IMR-90 (cell line): ENCODE measurements at regions not wholly inside any gene's neighbourhood (a gene's known extent, or its start where the extent isn't known, plus 50 kb on each side); places are given as distances from the start of the nearest gene placed in this dataset.

Experiments
- ATAC-seq: fragments of 200-7000 bp; cut with Tn5 transposase; 2 replicates; pipeline ENCODE4 v1.9.1; 2020; ENCODE audit warnings: low read depth, mild to moderate bottlenecking, moderate library complexity
- BruUV-seq: library from RNA; stranded (reverse); fragments of 400-500 nt; replicated peaks from 2 replicates; lab custom pipeline; 2021; lab: Mats Ljungman, UMichigan
- CTCF ChIA-PET: fragments of 300-600 bp; formaldehyde crosslinking; extraction: SDS; loops from one replicate; lab custom pipeline; 2021; ENCODE audit warnings: antibody characterized with exemption; lab: Yijun Ruan, JAX
- POLR2A ChIA-PET: fragments of 300-600 bp; sonication (Branson Sonifier 250); formaldehyde crosslinking; loops from one replicate; lab custom pipeline; 2022; ENCODE audit warnings: antibody characterized with exemption; ENCODE audit not compliant: unreplicated experiment; lab: Charles Lee
- DNase-seq: peaks from one replicate; pipeline ENCODE4 v3.0.0; 2013
- H2AFZ ChIP-seq: replicated peaks from 2 replicates; pipeline ENCODE3; 2013; ENCODE audit warnings: low read length, mild to moderate bottlenecking; ENCODE audit not compliant: poor library complexity
- H2AK5ac ChIP-seq: 2 replicates; pipeline ENCODE4 v1.6.1; 2013; ENCODE audit warnings: low read depth, low read length, inconsistent platforms
- H2AK9ac ChIP-seq: replicated peaks from 2 replicates; pipeline ENCODE3; 2013; ENCODE audit warnings: mild to moderate bottlenecking, low read depth, low read length, moderate library complexity; ENCODE audit not compliant: poor library complexity
- H2BK120ac ChIP-seq: 2 replicates; pipeline ENCODE4 v1.6.1; 2013; ENCODE audit warnings: low read depth, low read length, inconsistent platforms
- H2BK15ac ChIP-seq: 3 replicates; pipeline ENCODE4 v1.6.1; 2013; ENCODE audit warnings: low read depth, low read length, inconsistent platforms
- H2BK20ac ChIP-seq: 2 replicates; pipeline ENCODE4 v1.6.1; 2013; ENCODE audit warnings: low read depth, mild to moderate bottlenecking, inconsistent platforms, low read length, moderate library complexity
- H2BK5ac ChIP-seq: 2 replicates; pipeline ENCODE4 v1.6.1; 2013; ENCODE audit warnings: mild to moderate bottlenecking, low read depth, low read length, inconsistent platforms; ENCODE audit not compliant: poor library complexity, severe bottlenecking
- H3K14ac ChIP-seq: replicated peaks from 2 replicates; pipeline ENCODE4 v1.6.1; 2013; ENCODE audit warnings: low read depth, low read length, inconsistent platforms
- H3K18ac ChIP-seq: 2 replicates; pipeline ENCODE4 v1.6.1; 2013; ENCODE audit warnings: low read depth, low read length, control low read depth
- H3K23ac ChIP-seq: 2 replicates; pipeline ENCODE4 v1.6.1; 2013; ENCODE audit warnings: low read depth, low read length, inconsistent platforms
- H3K27ac ChIP-seq: 2 replicates; pipeline ENCODE4 v1.5.1; 2013; ENCODE audit warnings: mild to moderate bottlenecking, control low read depth, low read length; ENCODE audit not compliant: insufficient read depth
- H3K27me3 ChIP-seq: 2 replicates; pipeline ENCODE4 v1.6.1; 2013; ENCODE audit warnings: low read length; ENCODE audit not compliant: control insufficient read depth, insufficient read depth
- H3K36me3 ChIP-seq: 2 replicates; pipeline ENCODE4 v1.6.1; 2013; ENCODE audit warnings: low read length, mixed read lengths; ENCODE audit not compliant: control insufficient read depth, insufficient read depth
- H3K4ac ChIP-seq: 2 replicates; pipeline ENCODE4 v1.6.1; 2013; ENCODE audit warnings: low read depth, low read length, inconsistent platforms
- H3K4me1 ChIP-seq: 2 replicates; pipeline ENCODE4 v1.6.1; 2013; ENCODE audit warnings: low read length, mixed read lengths; ENCODE audit not compliant: control insufficient read depth, insufficient read depth
- H3K4me2 ChIP-seq: 2 replicates; pipeline ENCODE4 v1.6.1; 2013; ENCODE audit warnings: low read depth, mild to moderate bottlenecking, control low read depth, low read length, moderate library complexity
- H3K4me3 ChIP-seq: 2 replicates; pipeline ENCODE4 v1.5.1; 2013; ENCODE audit warnings: low read depth, mild to moderate bottlenecking, control low read depth, low read length, moderate library complexity; ENCODE audit not compliant: insufficient read depth
- H3K56ac ChIP-seq: 2 replicates; pipeline ENCODE4 v1.6.1; 2013; ENCODE audit warnings: low read length, inconsistent platforms; ENCODE audit not compliant: insufficient read depth; ENCODE audit errors: extremely low read depth
- H3K79me1 ChIP-seq, 2 experiments: 2 replicates each; pipeline ENCODE4 v1.6.1; 2013; ENCODE audit warnings: low read length in 2 of 2, inconsistent platforms in 1 of 2, low read depth in 1 of 2
- H3K9ac ChIP-seq: 2 replicates; pipeline ENCODE4 v1.6.1; 2013; ENCODE audit warnings: low read depth, low read length, control low read depth
- H3K9me1 ChIP-seq: 2 replicates; pipeline ENCODE4 v1.6.1; 2013; ENCODE audit warnings: low read length, inconsistent platforms; ENCODE audit not compliant: insufficient read depth
- H3K9me3 ChIP-seq: 2 replicates; pipeline ENCODE4 v1.6.1; 2013; ENCODE audit warnings: low read length; ENCODE audit not compliant: control insufficient read depth, insufficient read depth
- H4K20me1 ChIP-seq: 2 replicates; pipeline ENCODE4 v1.6.1; 2013; ENCODE audit warnings: low read length, inconsistent platforms; ENCODE audit not compliant: insufficient read depth
- H4K5ac ChIP-seq: 2 replicates; pipeline ENCODE4 v1.6.1; 2013; ENCODE audit warnings: mild to moderate bottlenecking, low read depth, low read length, control low read depth
- H4K8ac ChIP-seq, 2 experiments: 2 replicates each; pipeline ENCODE4 v1.6.1; 2013; ENCODE audit warnings: low read depth in 2 of 2, low read length in 2 of 2, control low read depth in 1 of 2, inconsistent platforms in 1 of 2
- H4K91ac ChIP-seq: 2 replicates; pipeline ENCODE4 v1.6.1; 2013; ENCODE audit warnings: low read depth, low read length, inconsistent platforms; ENCODE audit not compliant: insufficient read depth
- BHLHE40 ChIP-seq: fragments of 150-350 bp; IDR thresholded peaks from 2 replicates; pipeline ENCODE4 v1.6.1; 2016; ENCODE audit warnings: mild to moderate bottlenecking, low read depth, low read length
- CEBPB ChIP-seq: IDR thresholded peaks from 2 replicates; pipeline ENCODE4 v1.6.1; 2012; ENCODE audit warnings: low read depth, low read length, improper control_type of control experiment
- CHD1 ChIP-seq: IDR thresholded peaks from 2 replicates; pipeline ENCODE4 v1.6.1; 2012; ENCODE audit warnings: low read depth, low read length, improper control_type of control experiment
- FOS ChIP-seq: fragments of 150-350 bp; IDR thresholded peaks from 2 replicates; pipeline ENCODE4 v1.6.1; 2016; ENCODE audit warnings: low read depth, low read length
- MAFK ChIP-seq: IDR thresholded peaks from 2 replicates; pipeline ENCODE4 v1.6.1; 2012; ENCODE audit warnings: low read depth, low read length, improper control_type of control experiment
- MAZ ChIP-seq: IDR thresholded peaks from 2 replicates; pipeline ENCODE4 v1.6.1; 2012; ENCODE audit warnings: low read depth, mild to moderate bottlenecking, low read length, improper control_type of control experiment, moderate library complexity, borderline replicate concordance
- MXI1 ChIP-seq: IDR thresholded peaks from 2 replicates; pipeline ENCODE4 v1.6.1; 2012; ENCODE audit warnings: low read depth, mild to moderate bottlenecking, low read length, moderate library complexity, borderline replicate concordance
- NFE2L2 ChIP-seq: fragments of 150-350 bp; IDR thresholded peaks from 2 replicates; pipeline ENCODE4 v1.6.1; 2016; ENCODE audit warnings: low read depth, mild to moderate bottlenecking, low read length
- POLR2A ChIP-seq: IDR thresholded peaks from 2 replicates; pipeline ENCODE4 v1.6.1; 2012; ENCODE audit warnings: mild to moderate bottlenecking, low read depth, low read length
- RAD21 ChIP-seq: IDR thresholded peaks from 2 replicates; pipeline ENCODE4 v1.6.1; 2012; ENCODE audit warnings: low read length, improper control_type of control experiment
- RCOR1 ChIP-seq: IDR thresholded peaks from 2 replicates; pipeline ENCODE4 v1.6.1; 2012; ENCODE audit warnings: mild to moderate bottlenecking, low read length, improper control_type of control experiment; ENCODE audit not compliant: insufficient replicate concordance
- RFX5 ChIP-seq: IDR thresholded peaks from 2 replicates; pipeline ENCODE4 v1.8.0; 2012; ENCODE audit warnings: low read depth, mild to moderate bottlenecking, low read length, moderate library complexity
- SMC3 ChIP-seq: fragments of 150-350 bp; IDR thresholded peaks from 2 replicates; pipeline ENCODE4 v1.6.1; 2016; ENCODE audit warnings: low read depth, mild to moderate bottlenecking, antibody characterized with exemption, low read length, moderate library complexity
- WGBS, 2 experiments: methylation state at CpG; one replicate each; pipeline versions ENCODE4 v1.1.5 to v1.1.7; 2013; ENCODE audit warnings: missing lambda C conversion rate in 2 of 2; ENCODE audit not compliant: insufficient read length in 1 of 2; ENCODE audit errors: extremely low coverage in 2 of 2; 5-methylcytosine and 5-hydroxymethylcytosine counted together
- dilution Hi-C: fragments of 300-500 bp; cut with HindIII; formaldehyde crosslinking; loops from one replicate; pipeline ENCODE4 v1.14.3; 2018; ENCODE audit warnings: low sequenced_read_pairs; ENCODE audit not compliant: unreplicated experiment
- in situ Hi-C: fragments of 300-500 bp; cut with MboI; formaldehyde crosslinking; loops from 3 replicates; pipeline ENCODE4 v1.14.3; 2019; ENCODE audit warnings: low sequenced_read_pairs, inconsistent platforms, mixed read lengths
- intact Hi-C: fragments of 100-400 bp; cut with micrococcal nuclease; formaldehyde crosslinking; loops from 2 replicates; pipeline ENCODE4 v1.10.0; 2022
- TF ChIP-seq, protein P1 (sequence below): fragments of 150-350 bp; IDR thresholded peaks from 2 replicates; pipeline ENCODE4 v1.6.1; 2016; ENCODE audit warnings: low read depth, mild to moderate bottlenecking, low read length, moderate library complexity, borderline replicate concordance
- TF ChIP-seq, protein P2 (sequence below): fragments of 150-350 bp; IDR thresholded peaks from 2 replicates; pipeline ENCODE4 v1.6.1; 2017; ENCODE audit warnings: mild to moderate bottlenecking, antibody characterized with exemption, low read length, low read depth
- TF ChIP-seq, protein P3 (sequence below): conservative IDR thresholded peaks from 2 replicates; pipeline ENCODE4 v1.5.1; 2012; ENCODE audit warnings: mild to moderate bottlenecking, low read depth, low read length, improper control_type of control experiment

DNA sequence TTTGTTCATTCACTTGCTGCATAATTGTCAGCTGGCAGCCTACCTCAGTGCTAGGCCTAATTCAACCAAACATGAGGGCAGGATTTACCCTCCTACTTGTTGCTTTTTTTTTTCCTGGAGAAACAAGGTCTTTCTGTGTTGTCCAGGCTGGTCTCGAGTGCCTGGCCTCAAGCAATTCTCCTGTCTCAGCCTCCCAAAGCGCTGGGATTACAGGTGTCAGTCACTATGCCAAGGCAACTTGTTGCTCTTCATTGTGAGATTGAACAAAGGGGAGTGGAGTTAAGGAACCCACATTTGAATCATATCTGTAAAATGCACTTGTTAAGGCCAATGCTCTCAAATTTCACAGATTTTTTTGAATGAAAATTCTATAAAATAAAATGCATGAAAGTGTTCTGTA is 380.5 kb downstream of the TMEM161B start:
- DNase-seq (no peak), ATAC-seq (no peak)
- Histone ChIP-seq H2BK120ac (no peak overlapping the region), H3K4ac (no peak overlapping the region), H3K4me1 (no peaks in the 10 kb centered on the region), H3K18ac (no peak overlapping the region), H3K36me3 (no peaks in the 10 kb centered on the region), H3K79me1 (no peaks in the 10 kb centered on the region), H4K20me1 (no peaks in the 10 kb centered on the region), H3K9ac (no peak overlapping the region), H2BK5ac (no peak overlapping the region), H3K27me3 (no peaks in the 10 kb centered on the region), H4K91ac (no peak overlapping the region), H3K9me1 (no peaks in the 10 kb centered on the region), H3K27ac (no peak overlapping the region), H2AK5ac (no peak overlapping the region), H2AK9ac (no peak overlapping the region), H3K4me2 (no peak overlapping the region), H3K14ac (no peak overlapping the region), H2BK15ac (no peak overlapping the region), H4K5ac (no peak overlapping the region), H2AFZ (no peak overlapping the region), H4K8ac (no peak overlapping the region), H3K23ac (no peak overlapping the region), H2BK20ac (no peak overlapping the region), H3K4me3 (no peak overlapping the region), H3K9me3 (peaks cover 2% of the 10 kb centered on the region; the same call in 1 of the 2 replicates), H3K56ac (no peak overlapping the region)
- POLR2A ChIA-PET, result no interaction called here
- TF ChIP-seq MXI1 (no peak), FOS (no peak), POLR2A (no peak), CEBPB (no peak), CHD1 (no peak), BHLHE40 (no peak), RAD21 (no peak), RFX5 (no peak), MAZ (no peak), SMC3 (no peak), RCOR1 (no peak), NFE2L2 (no peak), MAFK (no peak)
- TF ChIP-seq, protein P1, sequence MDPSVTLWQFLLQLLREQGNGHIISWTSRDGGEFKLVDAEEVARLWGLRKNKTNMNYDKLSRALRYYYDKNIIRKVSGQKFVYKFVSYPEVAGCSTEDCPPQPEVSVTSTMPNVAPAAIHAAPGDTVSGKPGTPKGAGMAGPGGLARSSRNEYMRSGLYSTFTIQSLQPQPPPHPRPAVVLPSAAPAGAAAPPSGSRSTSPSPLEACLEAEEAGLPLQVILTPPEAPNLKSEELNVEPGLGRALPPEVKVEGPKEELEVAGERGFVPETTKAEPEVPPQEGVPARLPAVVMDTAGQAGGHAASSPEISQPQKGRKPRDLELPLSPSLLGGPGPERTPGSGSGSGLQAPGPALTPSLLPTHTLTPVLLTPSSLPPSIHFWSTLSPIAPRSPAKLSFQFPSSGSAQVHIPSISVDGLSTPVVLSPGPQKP, result no peak
- TF ChIP-seq, protein P2, sequence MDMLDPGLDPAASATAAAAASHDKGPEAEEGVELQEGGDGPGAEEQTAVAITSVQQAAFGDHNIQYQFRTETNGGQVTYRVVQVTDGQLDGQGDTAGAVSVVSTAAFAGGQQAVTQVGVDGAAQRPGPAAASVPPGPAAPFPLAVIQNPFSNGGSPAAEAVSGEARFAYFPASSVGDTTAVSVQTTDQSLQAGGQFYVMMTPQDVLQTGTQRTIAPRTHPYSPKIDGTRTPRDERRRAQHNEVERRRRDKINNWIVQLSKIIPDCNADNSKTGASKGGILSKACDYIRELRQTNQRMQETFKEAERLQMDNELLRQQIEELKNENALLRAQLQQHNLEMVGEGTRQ, result no peak
- TF ChIP-seq, protein P3, sequence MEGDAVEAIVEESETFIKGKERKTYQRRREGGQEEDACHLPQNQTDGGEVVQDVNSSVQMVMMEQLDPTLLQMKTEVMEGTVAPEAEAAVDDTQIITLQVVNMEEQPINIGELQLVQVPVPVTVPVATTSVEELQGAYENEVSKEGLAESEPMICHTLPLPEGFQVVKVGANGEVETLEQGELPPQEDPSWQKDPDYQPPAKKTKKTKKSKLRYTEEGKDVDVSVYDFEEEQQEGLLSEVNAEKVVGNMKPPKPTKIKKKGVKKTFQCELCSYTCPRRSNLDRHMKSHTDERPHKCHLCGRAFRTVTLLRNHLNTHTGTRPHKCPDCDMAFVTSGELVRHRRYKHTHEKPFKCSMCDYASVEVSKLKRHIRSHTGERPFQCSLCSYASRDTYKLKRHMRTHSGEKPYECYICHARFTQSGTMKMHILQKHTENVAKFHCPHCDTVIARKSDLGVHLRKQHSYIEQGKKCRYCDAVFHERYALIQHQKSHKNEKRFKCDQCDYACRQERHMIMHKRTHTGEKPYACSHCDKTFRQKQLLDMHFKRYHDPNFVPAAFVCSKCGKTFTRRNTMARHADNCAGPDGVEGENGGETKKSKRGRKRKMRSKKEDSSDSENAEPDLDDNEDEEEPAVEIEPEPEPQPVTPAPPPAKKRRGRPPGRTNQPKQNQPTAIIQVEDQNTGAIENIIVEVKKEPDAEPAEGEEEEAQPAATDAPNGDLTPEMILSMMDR, result no peak
- CTCF ChIA-PET, result interaction anchor here (0.7 kb wide), 1 partner anchor 125 kb away, joined by 4 read pairs; no protein-coding TSS in a partner anchor
- no CpG with 5 or more reads among the region's 2 CpGs for WGBS, 2 experiments
- in situ Hi-C loops, result no loop called here
- no TSS peak for BruUV-seq
- dilution Hi-C loops, result no loop called here
- intact Hi-C loops, result no loop called here
